MM.1S (cell line): ENCODE measurements at regions not wholly inside any gene's neighbourhood (a gene's known extent, or its start where the extent isn't known, plus 50 kb on each side); places are given as distances from the start of the nearest gene placed in this dataset.

Experiments used
- DNase-seq: peaks from one replicate; pipeline ENCODE4 v3.0.0-alpha.2; 2015
- H2AFZ ChIP-seq: fragments of 300-600 bp; sonication (generic); 2 replicates; pipeline ENCODE4 v1.6.0; 2016; ENCODE audit warnings: antibody characterized with exemption, low read length
- H3F3A ChIP-seq: fragments of 300-600 bp; sonication (generic); 2 replicates; pipeline ENCODE4 v1.6.1; 2016; ENCODE audit warnings: mild to moderate bottlenecking, antibody characterized with exemption, low read length, moderate library complexity, mixed read lengths; ENCODE audit not compliant: insufficient read depth
- H3K27ac ChIP-seq: fragments of 300-600 bp; sonication (generic); 2 replicates; pipeline ENCODE4 v1.5.1; 2016; ENCODE audit warnings: mild to moderate bottlenecking, low read length
- H3K27me3 ChIP-seq: fragments of 300-600 bp; sonication (generic); replicated peaks from 2 replicates; pipeline ENCODE4 v1.6.0; 2016; ENCODE audit warnings: low read length; ENCODE audit not compliant: insufficient read depth
- H3K36me3 ChIP-seq: fragments of 300-600 bp; sonication (generic); replicated peaks from 2 replicates; pipeline ENCODE4 v1.6.1; 2016; ENCODE audit warnings: mild to moderate bottlenecking, low read length, mixed read lengths; ENCODE audit not compliant: insufficient read depth
- H3K4me1 ChIP-seq: fragments of 300-600 bp; sonication (generic); 2 replicates; pipeline ENCODE4 v1.6.1; 2016; ENCODE audit warnings: low read length, mixed read lengths
- H3K4me2 ChIP-seq: fragments of 300-600 bp; sonication (generic); 2 replicates; pipeline ENCODE4 v1.6.0; 2016; ENCODE audit warnings: low read depth, low read length
- H3K4me3 ChIP-seq: fragments of 300-600 bp; sonication (generic); 2 replicates; pipeline ENCODE4 v1.5.1; 2016; ENCODE audit warnings: low read length, mixed read lengths
- H3K79me2 ChIP-seq: fragments of 300-600 bp; sonication (generic); 2 replicates; pipeline ENCODE4 v1.6.1; 2016; ENCODE audit warnings: mixed run types, low read length, mixed read lengths
- H3K9ac ChIP-seq: fragments of 300-600 bp; sonication (generic); 2 replicates; pipeline ENCODE4 v1.6.1; 2016; ENCODE audit warnings: low read length, mixed read lengths
- H3K9me2 ChIP-seq: fragments of 300-600 bp; sonication (generic); replicated peaks from 2 replicates; pipeline ENCODE4 v1.6.1; 2016; ENCODE audit warnings: mild to moderate bottlenecking, low read length, mixed read lengths; ENCODE audit not compliant: insufficient read depth
- H3K9me3 ChIP-seq: fragments of 300-600 bp; sonication (generic); replicated peaks from 2 replicates; pipeline ENCODE4 v1.6.1; 2016; ENCODE audit warnings: mild to moderate bottlenecking, low read length, mixed read lengths; ENCODE audit not compliant: insufficient read depth
- H4K20me1 ChIP-seq: fragments of 300-600 bp; sonication (generic); 2 replicates; pipeline ENCODE4 v1.6.1; 2016; ENCODE audit warnings: mild to moderate bottlenecking, low read length, moderate library complexity, mixed read lengths; ENCODE audit not compliant: insufficient read depth
- EZH2 ChIP-seq: fragments of 300-600 bp; sonication (generic); optimal IDR thresholded peaks from 2 replicates; pipeline ENCODE3; 2017; ENCODE audit warnings: low read depth, mild to moderate bottlenecking, antibody characterized with exemption, low read length, mixed read lengths
- EZH2phosphoT487 ChIP-seq: fragments of 300-600 bp; sonication (generic); IDR thresholded peaks from 2 replicates; pipeline ENCODE4 v1.6.1; 2018; ENCODE audit warnings: antibody characterized with exemption, low read length
- TF ChIP-seq, protein P1 (sequence below): fragments of 300-600 bp; sonication (generic); IDR thresholded peaks from 2 replicates; pipeline ENCODE4 v1.5.1; 2016; ENCODE audit warnings: antibody characterized with exemption, low read length, mixed read lengths

GRCh38 chr21:43316156-43316845, 110.6 kb downstream of the SIK1 start:
- H2AFZ ChIP-seq = no peak overlapping the region
- H3K9me3 ChIP-seq = no peaks in the 10 kb centered on the region
- no peak for DNase-seq
- H3K4me3 ChIP-seq = no peak overlapping the region
- peaks cover 38% of the 10 kb centered on the region for H3K4me1 ChIP-seq
- H3K4me2 ChIP-seq = no peak overlapping the region
- H3K27ac ChIP-seq = no peak overlapping the region
- H3K79me2 ChIP-seq = no peaks in the 10 kb centered on the region
- H3K27me3 ChIP-seq = no peaks in the 10 kb centered on the region
- no peaks in the 10 kb centered on the region for H3K36me3 ChIP-seq
- peaks cover 19% of the 10 kb centered on the region for H3F3A ChIP-seq
- no peak overlapping the region for H3K9ac ChIP-seq
- no peaks in the 10 kb centered on the region for H3K9me2 ChIP-seq
- no peaks in the 10 kb centered on the region for H4K20me1 ChIP-seq
- TF ChIP-seq EZH2phosphoT487 (no peak), EZH2 (no peak)
- TF ChIP-seq, protein P1, sequence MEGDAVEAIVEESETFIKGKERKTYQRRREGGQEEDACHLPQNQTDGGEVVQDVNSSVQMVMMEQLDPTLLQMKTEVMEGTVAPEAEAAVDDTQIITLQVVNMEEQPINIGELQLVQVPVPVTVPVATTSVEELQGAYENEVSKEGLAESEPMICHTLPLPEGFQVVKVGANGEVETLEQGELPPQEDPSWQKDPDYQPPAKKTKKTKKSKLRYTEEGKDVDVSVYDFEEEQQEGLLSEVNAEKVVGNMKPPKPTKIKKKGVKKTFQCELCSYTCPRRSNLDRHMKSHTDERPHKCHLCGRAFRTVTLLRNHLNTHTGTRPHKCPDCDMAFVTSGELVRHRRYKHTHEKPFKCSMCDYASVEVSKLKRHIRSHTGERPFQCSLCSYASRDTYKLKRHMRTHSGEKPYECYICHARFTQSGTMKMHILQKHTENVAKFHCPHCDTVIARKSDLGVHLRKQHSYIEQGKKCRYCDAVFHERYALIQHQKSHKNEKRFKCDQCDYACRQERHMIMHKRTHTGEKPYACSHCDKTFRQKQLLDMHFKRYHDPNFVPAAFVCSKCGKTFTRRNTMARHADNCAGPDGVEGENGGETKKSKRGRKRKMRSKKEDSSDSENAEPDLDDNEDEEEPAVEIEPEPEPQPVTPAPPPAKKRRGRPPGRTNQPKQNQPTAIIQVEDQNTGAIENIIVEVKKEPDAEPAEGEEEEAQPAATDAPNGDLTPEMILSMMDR = no peak

DNA sequence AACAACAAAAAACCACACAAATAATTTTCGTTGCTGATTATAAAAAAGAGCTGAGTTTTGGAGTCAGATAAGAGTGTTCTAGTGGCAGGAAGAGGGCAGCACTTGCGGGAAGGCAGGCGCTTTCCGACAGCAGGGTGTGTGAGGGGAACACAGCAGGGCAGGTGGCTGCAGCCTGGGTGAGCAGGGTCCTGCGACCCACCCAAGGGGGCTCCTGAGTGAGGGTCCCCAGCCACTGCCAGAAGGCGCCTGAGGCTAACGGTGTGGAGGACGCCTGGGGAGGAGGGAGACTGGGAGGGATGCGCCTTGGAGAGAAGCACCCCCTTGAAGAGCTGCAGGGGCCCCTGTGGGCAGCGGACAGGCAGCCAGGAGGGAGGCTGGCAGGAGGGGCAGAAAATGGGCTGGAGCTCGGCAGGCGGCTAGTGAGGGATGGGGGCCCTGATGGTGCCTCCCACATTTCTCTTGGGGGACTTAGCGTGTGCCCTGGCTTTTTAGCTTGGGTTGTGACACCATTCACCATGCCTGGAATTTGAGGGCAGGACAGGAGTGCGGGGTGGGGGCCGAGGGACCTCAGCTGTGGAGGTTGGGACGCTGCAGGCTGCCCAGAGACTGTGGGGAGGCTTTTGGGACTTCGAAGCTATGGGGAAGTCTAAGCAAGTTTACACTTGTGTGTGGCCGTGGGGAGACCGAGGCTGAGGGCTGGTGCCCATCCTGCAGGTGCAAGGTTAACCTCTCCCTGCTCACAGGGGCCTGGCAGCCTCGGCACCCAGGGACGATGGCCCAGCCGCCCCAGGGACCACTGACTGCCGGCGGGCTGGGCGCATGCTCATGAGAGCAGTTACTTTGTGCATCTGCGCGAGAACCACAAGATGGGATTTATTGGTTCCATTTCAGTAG, 111.4 kb downstream of the SIK1 start:
- no peak for DNase-seq
- no peaks in the 10 kb centered on the region for H3K36me3 ChIP-seq
- H3K4me2 ChIP-seq = no peak overlapping the region
- H3K9me2 ChIP-seq = no peaks in the 10 kb centered on the region
- H4K20me1 ChIP-seq = no peaks in the 10 kb centered on the region
- H3K27me3 ChIP-seq = no peaks in the 10 kb centered on the region
- H3K4me3 ChIP-seq = no peak overlapping the region
- peaks cover 27% of the 10 kb centered on the region for H3F3A ChIP-seq
- H3K79me2 ChIP-seq = no peaks in the 10 kb centered on the region
- TF ChIP-seq, protein P1 = peak; percentile 4; the same call in 1 of the 2 replicates
- no peak for TF ChIP-seq EZH2
- H3K4me1 ChIP-seq = peaks cover 45% of the 10 kb centered on the region
- no peaks in the 10 kb centered on the region for H3K9me3 ChIP-seq
- H3K9ac ChIP-seq = no peak overlapping the region
- no peak overlapping the region for H2AFZ ChIP-seq
- no peak overlapping the region for H3K27ac ChIP-seq

GRCh38 chr21:43313939-43314405, 113.0 kb downstream of the SIK1 start:
- H3K9ac ChIP-seq = no peak overlapping the region
- TF ChIP-seq EZH2 (no peak), EZH2phosphoT487 (no peak)
- TF ChIP-seq, protein P1 = no peak
- H3F3A ChIP-seq = peaks cover 30% of the 10 kb centered on the region
- H2AFZ ChIP-seq = no peak overlapping the region
- no peaks in the 10 kb centered on the region for H3K79me2 ChIP-seq
- H3K27me3 ChIP-seq = no peaks in the 10 kb centered on the region
- H3K9me2 ChIP-seq = no peaks in the 10 kb centered on the region
- H3K36me3 ChIP-seq = no peaks in the 10 kb centered on the region
- DNase-seq = no peak
- peak overlapping the region; percentile 84; the same call in 1 of the 2 replicates for H3K27ac ChIP-seq
- no peaks in the 10 kb centered on the region for H3K9me3 ChIP-seq
- no peaks in the 10 kb centered on the region for H4K20me1 ChIP-seq
- peaks cover 47% of the 10 kb centered on the region for H3K4me1 ChIP-seq
- H3K4me2 ChIP-seq = no peak overlapping the region
- no peak overlapping the region for H3K4me3 ChIP-seq
